PC-3 (cell line): ENCODE measurements at regions not wholly inside any gene's neighbourhood (a gene's known extent, or its start where the extent isn't known, plus 50 kb on each side); places are given as distances from the start of the nearest gene placed in this dataset.

Source experiments
- CTCF ChIP-seq: fragments of 300-600 bp; sonication (generic); conservative IDR thresholded peaks from 2 replicates; pipeline ENCODE4 v1.5.1; 2017; ENCODE audit warnings: antibody characterized with exemption, low read depth, mild to moderate bottlenecking, low read length
- EZH2 ChIP-seq: fragments of 300-600 bp; sonication (generic); IDR thresholded peaks from one replicate; pipeline ENCODE4 v1.6.1; 2017; ENCODE audit warnings: antibody characterized with exemption, mild to moderate bottlenecking, low read length; ENCODE audit not compliant: unreplicated experiment
- EZH2phosphoT487 ChIP-seq: fragments of 300-600 bp; sonication (generic); IDR thresholded peaks from 2 replicates; pipeline ENCODE4 v1.6.1; 2018; ENCODE audit warnings: mild to moderate bottlenecking, antibody characterized with exemption, low read length, borderline replicate concordance

GRCh38 chr1:193471981-193472380 lies 285.6 kb upstream of the B3GALT2 start:
- TF ChIP-seq CTCF (no peak), EZH2 (no peak), EZH2phosphoT487 (no peak)
